ENCODE measurements at regions not wholly inside any gene's neighbourhood (a gene's known extent, or its start where the extent isn't known, plus 50 kb on each side); places are given as distances from the start of the nearest gene placed in this dataset.

GRCh38 chr2:180508458-180508857, 471.9 kb upstream of the UBE2E3 start:
- TF ChIP-seq CTCF (conservative IDR thresholded peaks at IDR 0.05) (no peak), EZH2 (IDR thresholded peaks at IDR 0.05; ENCODE audit: low read depth) (no peak)
